ENCODE measurements at regions not wholly inside any gene's neighbourhood (a gene's known extent, or its start where the extent isn't known, plus 50 kb on each side); places are given as distances from the start of the nearest gene placed in this dataset.

DNA sequence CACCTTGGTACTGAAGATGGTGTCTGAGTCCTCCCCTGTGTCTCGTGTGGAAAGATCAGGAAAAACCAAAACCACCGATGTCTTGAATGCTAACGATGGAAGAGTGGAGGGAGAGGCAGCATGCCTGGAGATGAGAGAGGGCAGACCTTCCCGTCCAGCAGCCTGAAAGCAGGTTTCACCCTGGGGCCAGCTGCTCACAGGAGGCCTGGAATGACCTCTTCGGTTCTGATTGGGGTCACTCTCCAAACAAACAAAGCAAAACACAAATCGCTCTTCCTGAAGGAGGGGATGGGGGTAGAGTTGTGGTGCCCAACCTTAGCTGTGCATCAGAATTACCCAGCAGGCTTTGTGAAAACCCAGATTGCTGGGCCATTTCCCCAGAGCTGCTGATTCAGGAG, 142.3 kb upstream of the SOX1 start:
- no peak for TF ChIP-seq POLR2A (IDR thresholded peaks at IDR 0.05)
- TF ChIP-seq, protein P1, sequence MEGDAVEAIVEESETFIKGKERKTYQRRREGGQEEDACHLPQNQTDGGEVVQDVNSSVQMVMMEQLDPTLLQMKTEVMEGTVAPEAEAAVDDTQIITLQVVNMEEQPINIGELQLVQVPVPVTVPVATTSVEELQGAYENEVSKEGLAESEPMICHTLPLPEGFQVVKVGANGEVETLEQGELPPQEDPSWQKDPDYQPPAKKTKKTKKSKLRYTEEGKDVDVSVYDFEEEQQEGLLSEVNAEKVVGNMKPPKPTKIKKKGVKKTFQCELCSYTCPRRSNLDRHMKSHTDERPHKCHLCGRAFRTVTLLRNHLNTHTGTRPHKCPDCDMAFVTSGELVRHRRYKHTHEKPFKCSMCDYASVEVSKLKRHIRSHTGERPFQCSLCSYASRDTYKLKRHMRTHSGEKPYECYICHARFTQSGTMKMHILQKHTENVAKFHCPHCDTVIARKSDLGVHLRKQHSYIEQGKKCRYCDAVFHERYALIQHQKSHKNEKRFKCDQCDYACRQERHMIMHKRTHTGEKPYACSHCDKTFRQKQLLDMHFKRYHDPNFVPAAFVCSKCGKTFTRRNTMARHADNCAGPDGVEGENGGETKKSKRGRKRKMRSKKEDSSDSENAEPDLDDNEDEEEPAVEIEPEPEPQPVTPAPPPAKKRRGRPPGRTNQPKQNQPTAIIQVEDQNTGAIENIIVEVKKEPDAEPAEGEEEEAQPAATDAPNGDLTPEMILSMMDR (IDR thresholded peaks at IDR 0.05): no peak

All from thyroid gland (tissue), 4 donors.